D341Med (cell line): ENCODE measurements at regions not wholly inside any gene's neighbourhood (a gene's known extent, or its start where the extent isn't known, plus 50 kb on each side); places are given as distances from the start of the nearest gene placed in this dataset.
"Not testable (repeated sequence)": the region's sequence is repeated elsewhere in the genome, so short reads cannot be mapped to it uniquely, and the experiment has no call there.

ENCODE experiments used
- DNase-seq: peaks from one replicate; pipeline ENCODE4 v3.0.0; 2012; ENCODE audit warnings: low spot score

DNA sequence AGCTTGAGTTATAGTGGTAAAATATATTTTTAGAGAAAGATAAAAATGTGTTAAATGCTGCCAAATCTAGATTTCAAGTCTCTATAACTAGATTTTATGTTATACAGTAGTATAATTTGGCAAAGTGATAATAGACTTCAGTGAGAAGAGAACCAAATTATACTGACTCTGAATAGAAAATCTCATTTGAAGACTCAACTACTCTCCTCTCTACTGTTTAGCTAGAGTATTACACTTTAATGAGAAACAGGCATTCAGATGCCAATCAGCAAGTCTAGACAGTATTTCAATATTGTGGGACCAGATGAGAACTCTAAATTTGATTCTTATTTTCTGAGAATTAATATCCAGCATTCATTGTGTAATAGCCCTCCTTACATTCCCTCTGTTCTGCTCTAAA lies 311.2 kb downstream of the SLITRK5 start:
- no peak for DNase-seq

DNA sequence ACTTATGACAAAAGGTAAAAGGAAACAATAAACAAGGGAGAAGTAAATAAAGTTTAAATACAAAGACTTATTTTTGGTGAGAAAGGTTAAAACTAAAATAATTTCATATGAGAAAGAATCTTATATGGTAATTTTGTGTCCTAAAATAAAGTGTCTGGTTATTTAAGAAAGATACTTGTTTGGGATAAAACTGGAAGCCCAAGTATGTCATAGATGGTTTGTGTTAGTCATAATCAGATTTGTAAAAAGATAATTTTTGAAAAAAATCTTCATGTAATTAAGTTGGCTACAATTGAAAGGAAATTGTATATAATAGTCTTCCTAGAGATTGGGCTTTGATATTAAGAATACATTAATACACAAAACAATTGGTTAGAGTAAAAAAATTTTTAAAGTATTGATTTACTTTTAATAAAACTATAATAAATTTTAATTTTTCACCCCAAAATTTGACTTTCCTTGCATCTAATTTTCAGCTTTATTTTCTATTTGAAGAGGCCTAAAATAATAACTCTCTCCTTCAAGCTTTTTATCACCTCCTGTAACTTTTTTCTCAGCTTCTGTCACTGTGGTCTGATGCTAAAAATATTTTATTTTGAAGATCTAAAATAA lies 315.6 kb downstream of the SLITRK5 start:
- no peak for DNase-seq

DNA sequence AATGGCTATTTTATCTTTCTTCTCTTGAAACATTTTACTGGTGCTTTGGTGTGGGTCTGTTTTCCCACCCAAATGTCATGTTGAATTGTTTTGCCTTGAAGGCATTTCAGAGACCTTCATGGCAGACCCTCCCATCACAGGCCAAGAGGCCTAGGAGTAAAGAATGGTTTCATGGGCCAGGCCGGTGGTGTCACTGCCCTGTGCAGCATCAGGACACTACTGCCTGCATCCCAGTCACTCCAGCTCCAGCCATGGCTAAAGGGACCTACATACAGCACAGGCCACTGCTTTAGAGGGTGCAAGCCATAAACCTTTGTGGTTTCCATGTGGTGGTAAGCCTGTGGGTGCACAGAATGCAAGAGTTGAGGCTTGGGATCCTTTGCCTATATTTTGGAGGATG lies 326.9 kb downstream of the SLITRK5 start:
- no peak for DNase-seq

DNA sequence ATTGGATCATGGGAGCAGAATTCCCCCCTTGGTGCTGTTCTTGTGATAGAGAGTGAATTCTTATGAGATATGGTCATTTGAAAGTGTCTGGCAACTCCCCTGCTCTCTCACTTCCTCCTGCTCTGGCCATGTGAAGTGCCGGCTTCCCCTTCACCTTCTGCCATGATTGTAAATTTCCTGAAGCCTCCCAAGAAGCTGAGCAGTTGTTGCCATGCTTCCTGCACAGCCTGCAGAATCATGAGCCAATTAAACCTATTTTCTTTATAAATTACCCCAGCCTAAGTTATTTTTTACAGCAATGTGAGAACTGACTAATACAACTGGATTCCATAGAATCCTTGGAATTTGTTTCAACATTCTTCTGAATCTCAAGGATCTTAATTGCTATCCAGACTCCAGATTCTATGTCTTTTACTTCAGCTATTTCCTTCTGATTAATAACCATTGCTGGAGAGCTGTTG lies 328.1 kb downstream of the SLITRK5 start:
- no peak for DNase-seq

DNA sequence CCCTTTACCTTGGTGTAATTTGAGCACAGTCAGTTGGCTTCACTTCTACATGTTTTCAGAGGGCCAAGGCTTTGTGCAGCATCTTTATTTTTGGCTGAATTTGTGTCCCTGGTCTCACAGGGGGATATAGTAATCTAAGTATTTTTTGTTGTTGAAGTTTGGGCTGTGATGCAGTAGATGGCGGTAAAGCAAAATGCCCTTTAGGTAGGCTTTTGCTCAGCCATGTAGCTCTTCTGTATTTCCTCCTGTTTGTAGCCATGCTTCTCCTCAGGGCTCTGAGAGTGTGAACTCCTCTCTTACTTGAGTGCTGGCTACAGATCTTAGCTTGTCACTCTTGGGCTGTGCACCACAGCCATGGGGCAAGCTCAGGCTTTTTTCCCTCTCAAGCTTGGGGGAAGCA lies 328.6 kb downstream of the SLITRK5 start:
- DNase-seq: peak; percentile 4

DNA sequence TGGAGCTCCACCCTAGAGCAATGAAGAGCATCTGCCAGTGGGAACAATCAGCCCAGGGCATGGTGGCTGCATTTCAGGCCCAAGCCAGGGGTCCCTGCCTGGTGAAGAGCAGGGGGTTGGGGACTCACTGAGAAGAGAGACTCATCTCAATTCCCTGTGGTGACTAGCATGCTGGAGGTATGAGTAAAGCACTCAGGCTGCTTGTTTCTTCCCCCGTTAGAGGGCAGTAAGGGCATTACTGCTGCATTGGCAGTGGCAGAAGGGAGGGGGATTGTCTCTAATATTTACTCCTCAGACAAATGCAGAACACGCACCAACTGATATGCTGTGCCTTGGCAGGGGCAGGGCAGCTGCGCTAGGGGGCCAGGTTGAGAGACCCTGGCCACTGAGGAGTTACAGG lies 329.1 kb downstream of the SLITRK5 start:
- DNase-seq: peak; percentile 22

DNA sequence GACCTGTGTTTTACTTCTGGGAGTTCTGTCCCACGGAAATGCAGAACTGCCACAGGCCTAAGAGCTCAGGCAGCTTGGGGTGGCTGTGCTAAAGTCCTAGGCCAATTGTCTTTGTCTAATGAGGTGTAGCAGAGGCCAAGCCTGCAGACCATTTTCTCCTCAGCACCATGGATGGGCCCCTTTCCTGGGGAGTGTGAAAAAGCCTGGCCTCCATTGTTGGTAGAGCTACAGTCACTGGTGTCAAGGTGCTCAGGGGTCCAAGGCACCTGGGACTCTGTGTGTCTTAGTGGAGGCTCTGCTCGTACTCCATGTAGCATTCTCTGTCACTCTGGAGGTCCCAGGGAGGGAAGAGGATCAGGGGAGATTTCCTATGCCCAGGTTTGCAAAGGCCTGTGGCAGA lies 329.6 kb downstream of the SLITRK5 start:
- peak; percentile 4 for DNase-seq

DNA sequence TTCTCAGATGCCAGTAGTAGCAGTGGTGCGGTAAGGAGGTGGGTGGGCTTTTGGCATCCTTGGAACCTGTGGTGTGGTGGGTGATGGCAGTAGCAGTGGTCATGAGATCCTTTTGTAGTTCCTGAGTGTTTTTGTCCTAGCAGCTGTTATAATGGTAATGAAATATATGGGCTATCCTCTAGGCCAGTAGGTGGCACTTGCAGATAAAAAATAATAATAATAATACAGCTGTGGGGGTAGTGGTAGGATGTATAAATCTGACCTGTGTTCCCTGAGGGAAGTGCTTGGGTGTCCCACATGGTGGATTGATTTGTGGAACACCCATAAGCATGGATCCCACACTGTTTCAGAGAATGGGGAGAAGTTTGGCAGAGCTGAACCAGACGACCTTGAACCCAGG lies 334.0 kb downstream of the SLITRK5 start:
- peak; percentile 2 for DNase-seq

DNA sequence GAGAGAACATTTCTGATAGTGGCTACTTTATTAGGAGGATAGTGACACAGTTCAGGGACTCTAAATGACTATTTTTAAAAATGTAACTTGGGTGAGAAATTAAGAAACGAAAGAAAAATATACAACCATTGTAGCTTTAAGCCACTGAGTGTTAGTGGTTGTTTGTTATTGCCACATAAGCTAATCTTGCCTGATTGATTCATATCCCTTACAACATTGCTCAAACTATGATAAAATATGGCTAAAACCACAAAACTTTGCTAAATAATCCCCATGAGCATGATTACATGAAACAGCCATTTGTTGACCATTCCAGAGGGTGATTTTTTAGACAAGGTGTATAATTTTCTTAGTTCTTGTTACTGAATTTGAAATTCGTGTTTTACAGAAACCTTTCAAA lies 343.4 kb downstream of the SLITRK5 start:
- DNase-seq: no peak

DNA sequence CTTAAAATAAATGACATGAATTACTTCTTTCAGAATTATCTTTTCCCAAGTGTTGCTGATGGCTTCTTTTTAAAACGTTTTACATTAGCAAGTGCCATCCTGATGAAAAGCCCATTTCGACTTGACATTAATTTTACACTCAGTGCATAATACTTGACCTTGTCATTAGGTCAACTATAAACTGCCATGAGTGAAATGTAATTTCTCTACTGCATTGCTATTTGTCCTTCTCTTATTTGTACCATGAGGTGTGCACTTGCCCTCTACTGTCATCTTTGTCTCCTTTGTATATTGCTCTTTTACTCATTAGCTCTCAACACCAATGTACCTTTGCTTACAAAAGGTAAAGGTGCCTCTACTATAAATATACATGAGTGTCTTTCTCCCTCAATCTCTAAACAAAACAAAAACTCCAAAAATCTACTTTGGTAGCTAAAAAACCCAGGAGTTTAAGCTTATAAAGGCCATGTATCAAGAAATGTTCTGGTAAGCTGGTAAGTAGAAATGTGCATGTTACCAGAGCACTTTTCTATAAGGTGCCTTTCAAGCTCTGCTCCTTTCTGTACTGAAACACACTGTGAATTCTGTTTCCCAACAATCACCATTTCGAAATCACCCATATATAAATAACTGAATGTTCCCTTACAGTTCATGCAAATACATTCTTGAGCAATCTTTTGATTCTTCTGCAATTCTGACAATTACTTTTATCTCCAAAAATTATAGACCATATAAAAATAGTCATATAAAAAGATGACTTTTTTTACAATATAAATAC lies 351.4 kb downstream of the SLITRK5 start:
- no peak for DNase-seq

DNA sequence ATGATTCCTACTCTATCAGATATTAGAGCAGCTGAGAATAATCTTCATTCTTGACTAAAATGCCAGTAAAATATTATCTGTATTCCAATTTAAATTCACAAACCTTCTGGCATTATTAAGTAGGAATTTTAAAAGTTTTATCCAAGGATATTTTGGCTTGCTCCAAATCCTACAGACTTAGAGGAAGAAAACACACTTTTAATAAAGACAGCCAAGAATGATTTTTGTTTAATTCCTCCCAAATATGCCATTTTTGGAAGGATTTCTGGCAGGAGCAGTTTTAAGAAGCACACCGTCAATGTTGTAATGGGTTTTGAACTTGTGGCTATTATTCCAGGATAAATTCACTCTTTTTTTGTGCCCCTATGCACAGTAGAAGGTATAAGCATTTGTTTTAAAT lies 355.1 kb downstream of the SLITRK5 start:
- DNase-seq: no peak

DNA sequence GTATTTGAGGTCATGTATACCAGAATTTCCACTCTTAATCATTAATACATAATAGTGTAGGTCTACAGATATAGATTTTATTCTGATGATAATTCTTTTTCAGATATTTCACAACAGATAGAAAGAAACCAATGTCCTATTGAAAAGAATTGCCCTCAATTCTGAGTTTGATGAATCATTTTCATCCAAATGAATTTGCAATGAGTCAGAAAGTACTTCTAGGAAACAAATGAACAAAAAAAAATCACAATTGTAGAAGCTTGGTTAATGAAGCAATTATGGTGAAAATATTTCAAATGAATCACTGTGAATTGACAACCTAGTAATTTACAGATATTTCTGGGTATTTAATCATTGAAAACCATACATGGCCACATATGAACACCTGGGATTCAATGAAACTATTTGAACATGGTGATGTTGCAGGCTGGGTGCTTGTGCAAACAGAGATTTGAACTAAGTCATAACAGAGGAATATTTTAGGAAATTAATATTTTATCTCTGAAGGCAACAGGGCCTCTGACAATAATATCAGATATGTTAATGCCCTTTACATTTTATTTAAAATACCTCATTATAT lies 360.9 kb downstream of the SLITRK5 start:
- DNase-seq: no peak

DNA sequence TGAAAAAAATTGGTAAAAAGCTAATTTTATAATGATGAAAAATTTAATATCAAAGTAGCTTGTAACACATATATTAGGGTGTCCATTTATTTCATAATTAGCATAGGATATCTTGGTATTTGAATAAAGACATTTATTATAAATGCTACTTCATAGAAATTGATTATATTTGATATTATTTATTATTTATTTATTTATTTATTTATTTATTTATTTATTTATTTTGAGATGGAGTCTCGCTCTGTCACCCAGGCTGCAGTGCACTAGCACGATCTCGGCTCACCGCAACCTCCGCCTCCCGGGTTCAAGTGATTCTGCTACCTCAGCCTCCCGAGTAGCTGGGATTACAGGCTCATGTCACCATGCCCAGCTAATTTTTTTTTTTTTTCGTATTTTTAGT lies 365.0 kb downstream of the SLITRK5 start:
- not testable (repeated sequence) for DNase-seq

DNA sequence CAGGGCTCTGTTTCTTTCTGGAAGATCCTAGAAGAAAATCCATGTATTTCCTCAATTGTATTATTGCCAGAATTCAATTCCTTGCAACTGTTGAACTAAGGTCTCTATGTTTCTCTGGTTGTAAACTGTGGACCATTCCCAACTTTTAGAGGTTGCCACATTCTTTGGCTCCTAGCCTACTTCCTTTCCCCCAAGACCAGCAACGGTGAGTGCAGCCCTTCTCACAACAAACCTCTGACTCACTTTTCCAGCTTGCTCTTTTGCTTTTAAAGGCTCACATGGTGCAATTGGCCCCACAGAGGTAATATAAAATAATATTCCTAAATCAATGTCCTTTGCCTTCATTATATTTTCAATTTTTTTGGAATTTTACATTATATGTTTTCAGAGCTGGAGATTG lies 371.3 kb downstream of the SLITRK5 start:
- no peak for DNase-seq

DNA sequence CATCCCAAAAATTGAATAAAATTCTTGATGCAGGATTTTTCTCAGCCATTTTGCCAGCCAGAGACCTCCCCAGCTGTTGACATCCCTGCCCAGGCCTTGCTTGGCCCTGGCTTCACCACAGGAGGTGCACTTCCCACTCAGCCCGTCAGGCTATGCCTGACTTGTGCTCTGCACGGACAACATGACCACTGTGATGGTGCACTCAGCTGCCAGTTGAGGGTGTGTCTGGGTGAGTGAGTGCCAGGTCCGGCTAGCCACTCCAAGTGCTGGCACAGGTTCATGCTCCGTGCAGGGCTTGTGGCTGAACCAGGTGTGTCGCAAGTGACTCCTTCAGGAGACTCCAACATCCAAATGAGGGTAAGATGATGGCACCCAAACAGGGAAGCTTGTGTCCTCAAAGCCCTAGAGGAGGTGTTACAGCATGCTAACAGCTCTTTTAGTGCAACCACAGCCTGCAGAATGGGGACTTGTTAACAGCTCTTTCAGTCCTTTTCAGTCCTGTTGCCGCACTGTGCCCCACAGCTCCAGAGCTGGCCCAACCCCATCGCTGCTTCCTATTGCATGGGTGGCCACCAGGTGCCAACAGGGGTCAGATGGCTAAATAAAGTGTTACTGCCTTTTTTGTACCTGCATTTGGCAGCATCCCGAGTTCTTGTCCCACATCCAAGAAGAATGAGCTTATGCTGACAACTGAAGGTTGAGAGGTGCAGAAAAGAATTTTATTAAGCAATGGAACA lies 380.7 kb downstream of the SLITRK5 start:
- peak; percentile 14 for DNase-seq

DNA sequence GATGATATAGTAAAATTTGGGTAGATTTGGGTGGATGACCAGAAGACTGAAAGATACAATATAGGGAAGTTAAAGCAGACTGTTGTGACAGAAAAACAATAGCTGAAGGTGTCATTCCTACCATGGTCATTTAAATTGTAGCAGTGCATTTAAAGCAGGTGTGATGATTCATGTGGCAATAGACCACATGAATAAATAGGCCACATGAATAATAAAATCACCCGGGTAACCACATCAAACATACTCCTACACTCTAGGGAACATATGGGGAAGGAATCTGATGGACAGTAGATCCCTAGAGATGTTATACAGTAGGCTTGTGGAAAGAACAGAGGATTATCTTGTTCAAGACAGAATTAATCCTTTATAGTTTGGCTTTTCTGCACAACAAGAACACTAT lies 392.6 kb downstream of the SLITRK5 start:
- DNase-seq: no peak

DNA sequence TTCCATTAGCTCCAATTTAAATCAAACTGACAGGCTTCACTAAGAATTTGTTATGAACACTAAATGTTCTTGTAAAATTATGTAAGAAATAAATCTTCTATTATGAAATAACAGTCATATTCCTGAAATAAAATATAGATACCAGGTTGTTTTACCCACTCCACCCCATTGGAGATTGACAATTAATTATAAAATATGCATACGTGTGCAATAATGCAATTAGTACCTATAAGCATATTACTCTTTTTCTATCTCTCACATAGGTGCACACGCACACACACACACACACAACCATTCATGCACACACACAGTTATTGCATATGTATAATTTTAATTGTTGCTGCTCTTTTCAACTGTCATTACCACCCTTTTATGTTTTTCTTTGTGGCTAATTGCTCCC lies 395.7 kb downstream of the SLITRK5 start:
- DNase-seq: no peak

DNA sequence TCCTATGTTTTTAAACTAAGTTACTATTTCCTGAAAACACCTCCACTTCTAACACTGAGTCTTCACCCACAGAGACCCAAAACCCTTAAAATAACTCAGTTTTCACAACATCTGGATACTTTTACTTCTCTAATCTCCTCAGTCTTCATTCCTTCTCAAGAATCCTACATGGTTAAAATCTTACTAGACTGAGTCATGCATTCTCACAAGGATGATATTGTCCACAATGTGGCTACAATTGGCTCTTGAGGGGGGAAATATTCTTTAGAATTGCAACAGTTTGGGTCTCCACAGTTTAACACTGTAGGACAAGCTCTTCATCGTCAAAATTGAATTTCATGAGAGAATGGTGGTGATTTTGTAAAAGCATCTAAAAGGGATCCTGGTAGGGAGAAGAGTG lies 397.1 kb downstream of the SLITRK5 start:
- DNase-seq: no peak

DNA sequence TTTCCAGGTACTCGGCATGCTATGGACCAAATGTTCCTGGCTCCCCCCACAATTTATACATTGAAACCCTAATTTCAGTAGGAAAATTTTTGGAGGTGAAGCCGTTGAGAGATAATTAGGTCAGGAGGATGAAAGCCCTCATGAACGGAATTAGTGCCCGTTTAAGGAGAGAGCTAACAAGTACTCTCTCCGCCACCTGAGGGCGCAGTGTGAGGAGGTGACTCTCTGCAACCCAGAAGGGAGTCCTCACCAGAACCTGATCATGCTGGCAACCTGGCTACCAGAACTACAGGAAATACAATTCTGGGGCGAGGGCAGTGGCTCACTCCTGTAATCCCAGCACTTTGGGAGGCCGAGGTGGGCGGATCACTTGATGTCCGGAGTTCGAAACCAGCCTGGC lies 397.8 kb downstream of the SLITRK5 start:
- DNase-seq: peak; percentile 15

DNA sequence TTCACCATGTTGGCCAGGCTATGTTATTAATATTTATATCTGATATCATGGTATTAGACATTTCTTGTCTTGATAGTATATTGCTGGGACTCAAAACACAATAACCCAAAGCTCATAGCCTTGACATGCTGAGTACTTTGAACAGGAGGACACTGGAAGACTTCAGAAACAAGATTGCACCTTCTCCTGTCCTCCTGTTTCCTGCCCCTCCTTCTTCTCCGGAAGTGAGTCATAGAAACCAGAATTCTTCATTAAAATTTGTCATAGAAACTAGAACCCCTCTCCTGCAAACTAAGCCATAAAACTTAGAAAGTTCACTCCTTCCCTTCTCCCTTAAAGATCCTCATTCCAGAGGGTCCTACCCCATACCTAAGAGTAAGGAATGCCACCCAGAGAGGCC lies 400.2 kb downstream of the SLITRK5 start:
- no peak for DNase-seq

DNA sequence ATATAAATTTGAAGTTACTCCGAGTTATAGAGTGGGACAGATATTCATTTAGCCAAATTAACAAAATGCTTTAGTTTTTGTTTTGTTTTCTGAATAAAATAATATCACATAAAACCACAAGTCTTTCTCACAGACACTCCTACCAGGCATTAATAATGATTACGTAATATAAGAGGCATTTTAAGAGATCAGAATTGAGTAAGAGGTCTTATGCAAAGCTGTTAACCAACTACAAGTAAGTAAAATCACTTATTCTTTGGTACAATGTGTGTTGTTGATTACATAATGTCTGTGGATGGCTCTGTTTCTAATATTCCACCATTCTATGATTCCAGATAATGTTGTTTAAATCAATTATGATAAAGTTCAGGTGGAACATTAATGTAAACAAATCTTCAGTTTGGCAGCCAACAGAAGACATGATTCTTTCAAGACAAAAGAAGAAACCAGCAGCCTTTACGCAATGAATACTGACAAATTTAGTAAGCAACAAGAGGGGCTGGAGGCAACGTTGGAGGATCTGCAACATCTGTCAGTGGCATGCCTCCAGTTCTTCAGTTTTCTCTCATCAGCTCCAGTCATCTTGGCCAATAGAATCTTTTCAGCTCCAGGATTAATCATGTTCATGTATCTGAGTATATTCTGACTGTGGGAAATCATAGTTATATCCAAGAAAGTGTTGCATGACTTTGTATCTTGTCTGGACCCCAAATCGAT lies 403.8 kb downstream of the SLITRK5 start:
- no peak for DNase-seq

DNA sequence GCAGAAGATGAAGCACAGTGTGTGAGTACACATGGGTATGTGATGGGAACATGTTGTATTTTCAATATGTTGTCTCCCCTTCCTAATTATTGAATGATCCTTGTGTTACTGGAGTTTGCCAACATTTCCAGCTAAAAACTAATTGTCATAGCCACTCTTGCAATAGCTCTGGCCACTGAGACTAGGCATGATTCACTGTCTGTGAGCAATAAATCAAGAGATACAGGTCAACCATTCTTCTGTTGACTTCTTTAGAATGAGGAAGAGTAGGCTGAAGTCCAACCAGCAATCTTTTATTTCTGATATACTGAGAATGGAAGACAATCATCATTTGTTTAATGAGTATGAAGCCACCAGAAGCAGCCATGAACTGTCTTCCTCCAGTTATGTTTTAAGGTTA lies 413.9 kb downstream of the SLITRK5 start:
- DNase-seq: no peak
